Skin of body (tissue), 1 donor: ENCODE measurements at regions not wholly inside any gene's neighbourhood (a gene's known extent, or its start where the extent isn't known, plus 50 kb on each side); places are given as distances from the start of the nearest gene placed in this dataset.
A peak's percentile ranks its signal among the peaks of the same experiment; 100 is the strongest.

Source experiments
- DNase-seq: peaks from one replicate; lab custom pipeline; 2025; lab: John Stamatoyannopoulos, UW

DNA sequence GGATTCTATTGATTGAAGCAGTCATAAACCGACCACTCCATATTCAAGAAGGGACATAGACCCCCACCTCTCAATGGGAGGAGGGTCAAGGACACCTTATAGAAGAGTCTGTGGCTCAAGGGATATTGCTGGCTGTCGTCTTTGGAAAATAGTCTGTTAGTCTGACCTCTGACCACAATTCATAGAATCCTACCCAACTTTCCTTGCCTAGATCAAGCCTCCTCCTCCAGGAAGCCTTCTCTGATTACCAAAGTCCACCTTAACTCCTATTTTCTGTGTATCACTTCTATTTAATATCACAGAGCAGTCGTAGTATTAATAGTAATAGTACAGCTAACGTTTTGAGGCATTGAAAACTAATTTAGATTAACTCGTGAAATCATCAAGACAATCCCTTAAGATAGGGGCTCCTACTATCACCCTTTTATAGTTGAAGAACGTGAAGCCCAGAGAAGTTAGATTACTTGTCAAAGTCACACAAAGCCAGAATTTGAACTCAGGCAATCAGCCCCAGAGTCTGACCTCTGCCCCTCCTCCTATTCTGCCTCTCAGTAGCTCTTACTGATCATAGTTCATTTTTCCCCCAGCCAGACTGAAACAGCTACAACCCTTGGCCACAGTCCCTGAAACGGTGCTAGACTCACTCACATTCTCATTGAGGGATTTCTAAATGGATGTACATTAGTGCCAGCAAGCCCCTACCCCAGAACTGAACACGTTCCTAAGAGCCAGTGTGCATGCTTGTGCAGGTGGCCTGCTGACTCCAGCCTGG lies 636.6 kb downstream of the MID1IP1 start:
- DNase-seq: no peak

DNA sequence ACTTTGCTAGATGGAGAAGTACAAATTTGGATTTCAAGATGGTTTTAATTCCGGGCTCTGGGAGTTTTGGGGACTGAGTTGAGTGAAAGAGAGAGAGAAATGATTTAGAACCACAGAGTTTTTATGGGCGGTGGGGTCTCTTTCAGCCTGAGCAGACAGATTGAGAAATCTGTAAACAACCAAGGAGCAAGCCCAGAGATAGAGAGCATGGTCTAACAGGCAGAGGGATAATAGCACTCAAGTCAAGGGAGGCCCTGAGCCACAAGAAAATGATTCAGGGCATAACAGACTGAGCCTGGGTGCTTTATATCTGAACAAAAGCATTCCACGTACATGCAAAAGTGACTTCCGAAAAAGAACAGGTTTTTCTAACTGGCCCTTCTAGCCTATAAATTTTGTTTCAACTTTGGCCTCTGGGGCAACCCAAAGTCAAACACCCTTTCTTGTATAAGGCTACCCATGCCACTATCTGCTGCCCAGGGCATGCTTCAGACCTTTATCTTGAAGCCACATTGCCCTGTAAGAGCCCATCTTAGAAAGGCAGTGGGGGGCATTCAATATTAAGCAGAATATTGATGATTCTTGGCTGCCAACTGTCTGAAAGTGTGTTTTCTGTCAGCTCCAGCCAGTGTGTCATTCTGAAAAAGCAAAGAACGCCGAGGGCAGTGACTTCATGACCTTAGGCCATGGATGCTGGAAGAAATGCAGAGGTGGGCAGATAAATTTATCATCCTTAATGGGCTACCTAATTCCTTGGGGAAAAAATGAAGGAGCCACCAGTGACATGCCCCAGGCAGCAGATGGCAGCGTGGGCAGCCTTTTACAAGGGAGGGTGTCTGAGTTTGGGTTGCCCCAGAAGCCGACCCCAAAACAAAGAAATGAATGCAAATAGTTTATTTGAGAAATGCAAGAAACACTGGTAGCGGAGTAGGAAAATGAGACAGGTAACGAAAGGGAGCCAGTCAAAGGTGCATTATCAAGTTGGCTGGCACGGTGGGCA lies 637.6 kb downstream of the MID1IP1 start:
- DNase-seq: no peak

DNA sequence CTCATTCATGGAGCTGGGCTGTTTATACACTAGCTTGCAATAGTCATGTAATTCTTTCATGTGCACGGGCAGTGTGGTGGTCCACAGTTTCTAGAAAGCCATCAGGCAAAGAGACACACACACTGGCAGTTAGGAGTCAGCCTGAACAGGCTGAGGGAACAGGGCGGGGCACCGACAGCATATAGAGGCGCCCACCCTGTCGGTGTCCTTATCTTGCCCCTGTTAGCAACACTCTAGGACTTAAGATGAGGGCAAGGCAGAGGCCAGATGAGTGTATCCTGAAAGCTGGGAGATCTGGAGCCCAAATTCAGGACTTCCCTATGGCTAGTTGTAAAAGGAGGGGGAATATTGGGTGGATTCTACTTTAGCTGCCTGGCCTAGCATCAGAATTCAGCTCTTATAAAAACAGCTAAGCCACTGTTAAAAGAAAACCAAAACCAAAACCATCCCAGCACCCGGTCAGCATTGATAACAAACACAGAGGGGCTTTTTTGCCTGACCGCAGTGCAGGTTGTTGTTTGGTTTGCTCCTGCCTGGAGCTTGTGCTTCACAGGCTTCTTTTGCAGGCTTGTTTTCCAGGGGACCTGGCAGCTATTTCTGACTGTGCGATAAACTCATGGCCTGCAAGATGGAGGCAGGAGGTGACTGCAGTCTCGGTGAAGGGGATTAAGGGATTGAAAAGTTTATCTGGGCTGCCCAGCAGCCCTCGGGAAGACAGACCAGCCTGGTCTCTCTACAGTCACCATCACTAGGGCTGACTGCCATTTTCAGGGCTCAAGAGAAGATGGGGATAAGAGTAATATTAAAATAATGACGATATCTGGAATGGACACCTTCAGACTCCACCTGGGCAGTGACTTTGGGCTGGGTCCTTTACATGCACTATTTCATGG lies 638.9 kb downstream of the MID1IP1 start:
- DNase-seq: no peak

DNA sequence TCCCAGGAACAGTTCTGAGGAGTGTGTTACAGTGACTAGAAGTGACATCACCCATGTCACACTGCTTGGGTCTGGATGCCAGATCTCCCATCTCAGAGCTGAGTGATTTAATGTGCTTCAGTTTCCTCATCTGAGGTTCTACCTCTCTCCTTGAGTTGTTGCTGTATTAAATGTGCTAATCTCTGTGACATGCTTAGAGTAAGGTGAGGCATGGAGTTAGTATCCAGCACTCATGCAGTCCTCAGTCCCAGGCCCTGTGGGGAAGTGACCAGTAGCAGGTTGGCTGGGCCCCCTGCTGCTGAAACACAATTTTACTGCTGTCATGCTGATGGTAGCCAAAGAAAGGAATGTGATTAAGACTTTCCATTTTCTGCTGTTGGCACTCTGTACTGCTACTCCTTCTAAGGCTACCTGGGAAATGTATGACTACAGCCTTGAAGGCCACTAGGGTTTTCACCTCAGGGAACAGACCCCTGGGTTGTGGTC lies 639.6 kb downstream of the MID1IP1 start:
- no peak for DNase-seq

DNA sequence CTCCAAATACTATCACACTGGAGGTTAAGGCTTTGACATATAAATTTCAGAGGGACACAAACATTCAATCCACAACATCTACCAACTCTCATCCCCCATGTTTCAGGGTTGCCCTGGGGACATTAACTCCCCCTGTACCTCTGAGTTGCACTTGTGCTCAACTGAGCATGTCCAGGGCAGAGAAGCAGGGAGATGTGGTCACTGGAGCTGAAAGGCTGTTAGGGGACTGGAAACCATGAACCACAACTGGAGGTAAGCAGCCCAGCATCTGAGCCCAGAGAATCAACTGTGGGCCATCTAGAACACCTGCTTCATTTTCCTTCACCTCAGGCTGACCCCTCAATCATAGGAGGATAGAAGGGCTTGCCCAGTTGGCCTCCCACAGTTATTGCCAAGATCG lies 641.1 kb downstream of the MID1IP1 start:
- no peak for DNase-seq

DNA sequence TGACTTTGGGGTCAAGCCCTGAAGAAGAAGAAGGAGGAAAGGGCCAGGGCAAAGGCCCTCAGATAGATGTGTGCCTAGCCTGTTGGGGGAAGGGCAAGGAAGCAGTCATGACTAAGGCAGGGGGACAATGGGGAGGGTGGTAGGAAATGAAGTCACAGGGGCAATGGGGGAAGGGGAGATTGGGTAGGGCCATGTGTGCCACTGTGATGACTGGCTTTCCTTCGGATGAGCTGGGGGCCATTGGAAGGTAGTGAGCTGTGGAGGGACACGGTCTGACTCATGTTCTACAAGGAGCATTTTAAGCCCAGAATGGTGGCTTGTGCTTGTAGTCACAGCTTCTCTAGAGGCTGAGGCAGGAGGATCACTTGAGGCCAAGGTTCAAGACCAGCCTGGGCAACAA lies 642.0 kb downstream of the MID1IP1 start:
- no peak for DNase-seq

DNA sequence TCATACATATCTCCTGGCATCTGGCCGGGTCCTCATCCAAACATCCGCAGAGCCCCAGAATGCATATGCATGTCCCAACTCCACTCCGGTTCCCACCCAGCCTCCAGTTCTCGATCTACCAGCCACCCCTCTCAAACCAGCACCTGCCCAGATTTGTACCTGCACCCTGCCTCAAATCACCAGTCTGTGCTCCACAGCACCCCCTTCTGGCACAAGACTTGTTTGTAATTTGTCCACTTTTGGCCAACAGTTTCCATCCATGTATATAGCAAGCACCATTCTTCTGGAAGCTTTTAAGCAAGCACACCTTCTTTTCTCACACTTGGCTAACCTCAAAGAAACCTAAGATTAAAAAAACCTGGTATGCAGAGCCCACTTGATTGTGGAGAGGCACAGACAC lies 644.1 kb downstream of the MID1IP1 start:
- DNase-seq: no peak

DNA sequence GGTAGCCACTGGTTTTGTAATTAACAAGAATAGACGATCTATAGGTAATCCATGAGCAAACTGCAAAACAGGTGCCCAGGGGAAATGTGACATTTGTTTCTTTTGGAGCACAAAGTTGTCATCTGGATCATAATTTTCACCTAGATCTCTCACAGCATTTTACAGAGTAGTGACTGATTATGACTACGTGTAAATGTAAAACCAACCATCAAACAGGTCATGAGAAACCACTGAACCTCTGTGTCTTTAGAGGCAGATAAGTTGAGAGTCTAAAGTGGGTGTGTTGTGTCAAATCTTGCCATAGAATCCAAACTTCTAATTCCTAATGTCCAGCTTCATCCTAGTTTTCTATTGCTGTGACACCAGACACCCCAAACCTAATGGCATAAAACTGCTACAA lies 648.1 kb downstream of the MID1IP1 start:
- no peak for DNase-seq

DNA sequence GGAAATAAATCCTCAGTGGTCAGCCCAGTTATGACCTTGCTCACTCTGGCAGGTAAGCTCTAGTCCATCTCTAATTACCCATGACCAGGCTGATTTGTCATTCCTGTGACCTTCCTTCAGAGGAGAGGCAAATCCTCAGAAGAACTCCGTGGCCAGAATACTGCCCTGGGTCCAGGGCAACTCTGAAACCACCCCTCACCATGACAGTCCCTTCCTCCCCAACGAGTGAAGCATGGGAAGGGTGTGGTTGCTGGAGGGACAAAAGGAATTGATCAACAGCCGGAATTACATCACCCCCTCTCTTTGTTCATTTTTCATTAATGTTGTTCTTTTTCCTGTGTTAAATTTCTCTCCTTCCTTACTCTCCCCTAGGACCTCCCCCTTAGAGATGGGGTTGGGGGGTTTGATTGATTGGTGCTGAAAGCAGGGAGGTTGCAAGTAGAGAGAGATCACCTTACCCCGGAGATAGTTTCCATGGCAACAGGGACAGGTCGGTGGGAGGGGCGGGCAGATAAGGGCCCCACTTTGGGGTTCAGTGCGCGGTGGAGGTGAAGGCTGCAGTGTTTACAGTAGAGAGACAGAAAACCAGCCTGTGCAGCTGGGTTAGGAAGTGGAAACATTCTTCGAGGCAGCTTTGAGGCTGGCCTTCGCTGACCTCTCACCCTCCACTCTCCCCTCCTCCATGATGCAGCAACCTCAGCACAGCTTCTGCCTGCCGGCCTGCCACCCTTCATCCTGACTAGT lies 647.4 kb downstream of the BCOR start:
- DNase-seq: no peak

DNA sequence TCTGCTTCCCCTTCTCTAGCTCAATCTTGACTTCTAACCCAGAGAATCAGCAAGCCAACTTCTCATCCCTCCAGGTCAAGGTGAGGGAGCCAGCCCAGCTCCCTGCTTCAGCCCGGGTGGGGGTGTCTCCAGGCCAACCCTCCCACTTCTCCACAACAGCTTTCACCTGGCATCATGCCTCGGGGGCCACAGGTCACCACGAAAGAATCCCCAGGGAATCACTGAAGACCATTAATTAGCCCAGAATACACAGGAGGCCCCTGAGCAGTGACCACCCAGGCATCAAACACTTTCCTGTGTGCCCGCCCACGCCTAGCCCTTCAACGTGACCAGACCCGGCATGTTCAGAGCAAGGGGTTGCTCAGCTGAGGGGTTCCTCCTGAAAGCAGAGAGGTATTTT lies 646.7 kb downstream of the BCOR start:
- DNase-seq: no peak

DNA sequence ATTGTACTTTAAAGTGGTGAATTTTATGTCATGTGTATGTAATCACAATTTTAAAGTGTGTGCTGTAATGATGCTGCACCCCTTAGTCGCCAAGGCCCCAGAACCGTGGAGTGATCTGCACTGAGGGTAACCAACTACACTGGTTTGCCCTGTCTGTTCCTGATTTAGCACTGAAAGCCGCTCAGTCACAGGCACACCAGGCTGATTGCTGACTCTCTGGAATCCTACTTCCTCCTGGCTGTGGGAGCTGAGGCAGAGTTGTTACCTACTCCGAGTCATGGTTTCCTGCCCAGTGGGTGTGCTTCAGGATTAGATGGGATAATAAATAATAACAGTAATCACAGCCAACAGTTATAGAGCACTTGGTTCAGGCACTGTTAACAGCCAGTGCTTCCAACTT lies 645.4 kb downstream of the BCOR start:
- DNase-seq: no peak

DNA sequence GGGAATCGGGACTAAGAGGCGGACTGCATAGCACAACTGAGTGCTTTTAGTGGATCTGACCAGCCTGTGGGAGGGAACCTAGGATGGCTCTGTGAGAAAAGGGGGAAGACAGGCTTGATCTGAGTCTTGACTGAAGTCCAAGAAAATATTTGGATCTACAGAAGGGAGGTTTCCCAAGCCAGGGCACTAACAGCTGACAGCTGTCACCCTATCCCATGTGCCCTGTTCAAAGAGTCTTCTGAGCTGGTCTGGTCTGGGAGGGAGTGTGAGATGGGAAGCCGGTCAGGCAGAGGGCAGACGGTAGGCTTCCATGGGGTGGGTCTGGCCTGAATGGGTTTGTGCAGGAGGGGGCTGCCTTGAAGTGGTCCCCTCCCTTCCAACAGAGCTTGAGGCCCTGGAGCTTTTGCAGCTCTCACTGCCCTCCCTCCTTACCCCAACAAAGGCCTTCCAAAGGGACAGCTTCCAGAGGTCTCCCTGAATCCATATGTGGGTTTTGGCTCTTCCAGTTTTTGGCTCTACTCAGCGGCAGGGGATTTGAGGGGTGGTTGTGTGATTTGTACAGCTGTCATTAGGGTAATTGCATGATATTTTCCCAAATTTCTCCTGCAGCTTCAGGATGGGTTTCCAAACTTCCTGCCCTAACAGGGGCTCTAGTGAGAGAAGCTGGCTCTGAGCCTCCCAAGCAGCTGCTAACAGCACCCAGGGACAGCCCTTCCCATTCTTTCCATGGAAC lies 643.7 kb downstream of the BCOR start:
- DNase-seq: peak; percentile 82

DNA sequence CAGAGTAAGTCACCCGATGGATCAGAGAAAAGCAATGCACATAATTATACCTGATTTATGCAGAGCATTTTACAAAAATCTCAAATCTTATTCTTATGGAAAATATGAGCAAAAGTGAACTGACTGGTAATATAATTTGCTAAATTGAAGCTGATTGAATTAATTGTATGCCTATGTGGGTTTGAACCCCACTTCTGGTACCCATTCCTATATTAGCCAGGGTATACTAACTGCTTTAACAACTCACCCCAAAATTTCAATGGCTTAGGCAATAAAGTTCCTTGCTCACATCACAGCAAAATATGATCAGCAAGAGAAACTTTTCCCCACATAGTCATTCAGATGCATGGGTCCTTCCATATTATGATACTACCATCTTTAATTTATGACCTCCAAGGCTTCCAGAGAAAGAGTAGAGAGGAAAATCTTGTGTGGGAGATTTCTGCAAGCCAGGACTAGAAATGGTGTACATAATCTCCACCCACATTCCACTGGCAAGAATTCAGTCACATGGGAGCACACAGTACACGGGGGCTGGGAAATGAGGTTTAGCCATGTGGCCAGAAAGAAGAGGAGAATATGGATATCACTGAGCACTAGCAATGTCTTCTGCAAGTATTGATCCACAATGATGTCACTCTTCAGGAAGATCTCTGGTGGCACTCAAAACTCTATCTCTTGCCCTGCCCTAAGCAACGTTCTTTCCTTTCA lies 640.7 kb downstream of the BCOR start:
- peak; percentile 5 for DNase-seq

DNA sequence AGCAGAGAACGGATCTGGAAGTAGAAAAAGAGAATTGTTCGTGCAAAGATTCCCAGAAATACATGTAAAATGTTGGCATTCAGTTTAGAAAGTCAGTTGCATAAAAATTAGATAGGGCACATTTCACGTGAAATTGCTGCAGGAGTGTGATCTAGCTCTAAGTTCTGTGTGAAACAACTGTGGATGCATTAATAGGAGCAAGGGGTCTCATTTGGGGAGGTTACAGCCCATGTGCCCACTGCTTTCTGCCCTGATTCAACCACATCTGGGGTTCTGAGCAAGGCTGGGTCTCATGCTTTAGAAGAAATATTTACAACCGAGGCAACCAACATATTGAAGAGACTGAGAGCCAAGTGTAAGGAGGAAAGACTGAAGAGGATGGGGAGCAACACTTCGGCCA lies 639.0 kb downstream of the BCOR start:
- DNase-seq: no peak

DNA sequence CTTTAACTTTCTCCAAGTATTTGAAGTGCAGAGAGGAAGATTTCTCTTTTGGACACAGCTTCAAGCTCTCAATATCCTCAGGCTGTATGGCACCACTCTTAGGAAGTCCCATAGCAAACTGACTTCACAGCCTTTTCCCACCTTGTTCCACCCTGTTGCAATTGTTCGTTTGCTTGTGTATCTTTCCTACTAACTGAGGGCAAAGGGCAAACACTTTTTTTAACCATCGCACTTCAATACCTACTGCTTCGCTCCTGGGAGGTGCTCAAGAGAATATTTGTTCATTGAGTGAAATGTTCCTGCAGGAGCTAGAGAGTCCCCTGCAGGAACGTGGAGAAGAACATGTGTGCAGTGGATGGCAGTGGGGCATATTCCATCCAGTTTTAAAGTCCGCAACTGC lies 638.6 kb downstream of the BCOR start:
- no peak for DNase-seq

DNA sequence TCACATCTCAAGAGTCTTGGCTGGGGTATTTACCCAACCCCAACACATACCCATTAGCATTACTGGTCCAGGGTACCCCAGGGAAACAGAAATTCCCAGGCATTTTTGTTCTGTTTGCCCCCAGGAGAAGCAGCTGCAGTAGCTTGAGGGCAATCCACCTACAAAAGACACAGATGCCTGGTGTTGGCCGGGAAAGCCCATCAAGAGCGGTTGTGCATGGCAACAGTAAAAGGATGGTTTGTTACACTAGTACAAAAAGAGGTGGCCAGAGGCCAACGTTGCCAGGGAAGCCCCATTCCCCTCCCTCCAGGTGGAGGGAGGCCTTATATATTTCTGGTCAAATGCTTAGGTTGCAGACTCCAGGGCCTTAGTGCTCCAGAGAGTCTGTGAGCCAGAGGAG lies 637.8 kb downstream of the BCOR start:
- no peak for DNase-seq

DNA sequence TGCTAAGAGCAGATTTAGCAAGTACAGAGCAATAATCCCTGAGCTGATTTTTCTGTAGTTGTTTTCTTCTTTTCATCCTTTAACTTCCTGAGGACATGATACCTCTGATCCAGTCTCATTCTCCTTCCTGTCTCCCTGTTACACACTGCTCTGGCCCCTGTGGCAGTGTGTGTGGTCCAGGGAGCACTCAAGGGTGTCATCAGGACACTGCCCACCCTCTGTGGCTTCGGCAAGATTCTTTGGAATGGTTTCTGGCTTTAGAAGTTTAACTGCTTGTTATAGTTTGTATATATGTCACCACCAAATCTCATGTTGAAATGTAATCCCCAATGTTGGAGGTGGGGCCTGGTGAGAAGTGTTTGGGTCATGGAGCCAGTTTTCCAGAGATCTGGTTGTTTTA lies 637.3 kb downstream of the BCOR start:
- DNase-seq: no peak

DNA sequence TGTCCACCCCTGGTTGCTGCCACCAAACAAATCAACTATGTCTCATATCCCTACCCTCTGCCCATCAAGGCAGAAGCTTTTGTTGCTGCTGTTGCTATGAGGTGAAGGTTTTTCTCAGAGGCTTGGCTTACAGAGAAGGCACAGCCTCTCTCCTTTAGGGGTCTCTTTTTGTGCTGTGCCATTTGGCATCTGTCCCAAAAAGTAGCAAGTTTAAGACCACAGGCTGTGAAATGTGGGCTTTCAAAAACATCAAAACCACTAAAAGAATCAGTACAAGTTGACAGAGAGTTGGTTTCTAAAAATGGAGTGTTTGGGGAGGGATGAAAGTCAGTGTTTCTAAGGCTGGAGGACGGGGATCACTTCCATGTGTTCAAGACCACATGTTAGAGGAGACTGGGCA lies 634.9 kb downstream of the BCOR start:
- no peak for DNase-seq

DNA sequence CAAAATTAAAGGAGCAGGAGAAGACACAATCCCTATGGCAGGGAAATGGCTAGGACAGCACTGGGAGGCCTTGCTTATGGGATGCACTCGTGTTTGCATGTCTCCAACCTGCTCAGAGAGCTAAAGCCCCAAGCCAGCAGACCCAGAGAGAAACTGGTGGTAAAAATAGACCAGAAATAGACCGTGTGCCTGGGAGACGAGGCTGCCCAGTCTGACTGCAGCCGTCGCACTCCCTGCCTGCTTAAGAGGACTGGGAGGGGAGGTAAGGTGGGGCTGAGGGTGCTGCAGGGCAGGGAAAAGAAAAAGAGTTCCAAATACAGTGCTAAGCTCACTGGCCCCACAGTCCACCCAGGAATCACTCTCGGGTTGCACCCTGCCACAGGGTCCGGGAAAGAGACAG lies 633.5 kb downstream of the BCOR start:
- DNase-seq: no peak
